Liver (tissue), 8 donors: ENCODE measurements at regions not wholly inside any gene's neighbourhood (a gene's known extent, or its start where the extent isn't known, plus 50 kb on each side); places are given as distances from the start of the nearest gene placed in this dataset.

Source experiments
- DNase-seq: peaks from one replicate; pipeline ENCODE4 v3.0.0-alpha.2; 2017; ENCODE audit warnings: low spot score
- H3K27ac ChIP-seq, 2 donors: one replicate each; pipeline ENCODE4 v1.7.0; 2013; ENCODE audit warnings: inconsistent platforms in 2 of 2, low read length in 2 of 2, control low read depth in 1 of 2, low read depth in 1 of 2, mild to moderate bottlenecking in 1 of 2
- H3K27me3 ChIP-seq, 4 donors: one replicate each; pipeline versions ENCODE4 v1.6.1 to v1.7.0; 2013; ENCODE audit warnings: low read length in 3 of 4, inconsistent platforms in 1 of 4, mild to moderate bottlenecking in 1 of 4, moderate library complexity in 1 of 4; ENCODE audit not compliant: control insufficient read depth in 4 of 4, insufficient read depth in 4 of 4
- H3K36me3 ChIP-seq, 4 donors: one replicate each; pipeline versions ENCODE4 v1.6.1 to v1.7.0; 2013; ENCODE audit warnings: low read length in 3 of 4, mild to moderate bottlenecking in 3 of 4, low read depth in 1 of 4, moderate library complexity in 1 of 4; ENCODE audit not compliant: control insufficient read depth in 4 of 4, insufficient read depth in 3 of 4
- H3K4me1 ChIP-seq, 4 donors: one replicate each; pipeline versions ENCODE4 v1.6.1 to v1.7.0; 2013; ENCODE audit warnings: low read length in 3 of 4, mild to moderate bottlenecking in 3 of 4, moderate library complexity in 1 of 4; ENCODE audit not compliant: control insufficient read depth in 4 of 4, insufficient read depth in 4 of 4
- H3K4me3 ChIP-seq, 3 donors: one replicate each; pipeline versions ENCODE4 v1.6.1 to v1.7.0; 2013; ENCODE audit warnings: low read length in 3 of 3, control low read depth in 1 of 3, low read depth in 1 of 3, mild to moderate bottlenecking in 1 of 3
- H3K9ac ChIP-seq, 2 donors: one replicate each; pipeline ENCODE4 v1.7.0; 2013; ENCODE audit warnings: low read length in 2 of 2, mild to moderate bottlenecking in 2 of 2, moderate library complexity in 2 of 2, control low read depth in 1 of 2, low read depth in 1 of 2
- H3K9me3 ChIP-seq, 4 donors: one replicate each; pipeline versions ENCODE4 v1.6.1 to v1.7.0; 2013; ENCODE audit warnings: low read length in 3 of 4; ENCODE audit not compliant: control insufficient read depth in 4 of 4
- EGR1 ChIP-seq, 2 donors: IDR thresholded peaks; 2 replicates each; pipeline ENCODE4 v1.6.1; 2016 to 2018; ENCODE audit warnings: antibody characterized with exemption in 2 of 2, low read depth in 2 of 2
- HNF4A ChIP-seq, 2 donors: conservative IDR thresholded peaks; 2 replicates each; pipeline ENCODE4 v1.6.1; 2016; ENCODE audit warnings: antibody characterized with exemption in 2 of 2, mild to moderate bottlenecking in 2 of 2
- JUND ChIP-seq, 2 donors: IDR thresholded peaks; 2 replicates each; pipeline ENCODE4 v1.6.1; 2016; ENCODE audit warnings: antibody characterized with exemption in 2 of 2
- RAD21 ChIP-seq, 2 donors: IDR thresholded peaks; 2 replicates each; pipeline ENCODE4 v1.6.1; 2016; ENCODE audit warnings: antibody characterized with exemption in 2 of 2, mild to moderate bottlenecking in 2 of 2
- RXRA ChIP-seq, 2 donors: IDR thresholded peaks; 2 replicates each; pipeline ENCODE4 v1.6.1; 2017 to 2018; ENCODE audit warnings: antibody characterized with exemption in 2 of 2, mild to moderate bottlenecking in 1 of 2
- SP1 ChIP-seq: IDR thresholded peaks from 2 replicates; pipeline ENCODE4 v1.6.1; 2018; ENCODE audit warnings: antibody characterized with exemption, mild to moderate bottlenecking
- YY1 ChIP-seq: IDR thresholded peaks from 2 replicates; pipeline ENCODE4 v1.6.1; 2016; ENCODE audit warnings: antibody characterized with exemption, mild to moderate bottlenecking
- WGBS: extraction: QIAGEN DNeasy Blood & Tissue Kit; methylation state at CpG from one replicate; pipeline ENCODE4 v1.1.7; 2013; 5-methylcytosine and 5-hydroxymethylcytosine counted together
- TF ChIP-seq, protein P1 (sequence below): fragments of 150-350 bp; IDR thresholded peaks from 2 replicates; pipeline ENCODE4 v1.5.1; 2017; ENCODE audit warnings: improper control_type of control experiment, low read depth, low read length; ENCODE audit not compliant: missing input control
- TF ChIP-seq, protein P2 (sequence below): IDR thresholded peaks from 2 replicates; pipeline ENCODE4 v1.6.1; 2016; ENCODE audit warnings: antibody characterized with exemption
- TF ChIP-seq, protein P3 (sequence below): IDR thresholded peaks from 2 replicates; pipeline ENCODE4 v1.6.1; 2016; ENCODE audit warnings: antibody characterized with exemption
- TF ChIP-seq, protein P4 (sequence below): IDR thresholded peaks from 2 replicates; pipeline ENCODE4 v1.6.1; 2016; ENCODE audit warnings: antibody characterized with exemption, mild to moderate bottlenecking
- donor health status: healthy.
- donor health status: healthy.
- donor health status: healthy.
- donor health status: healthy.
- donor health status: healthy.

DNA sequence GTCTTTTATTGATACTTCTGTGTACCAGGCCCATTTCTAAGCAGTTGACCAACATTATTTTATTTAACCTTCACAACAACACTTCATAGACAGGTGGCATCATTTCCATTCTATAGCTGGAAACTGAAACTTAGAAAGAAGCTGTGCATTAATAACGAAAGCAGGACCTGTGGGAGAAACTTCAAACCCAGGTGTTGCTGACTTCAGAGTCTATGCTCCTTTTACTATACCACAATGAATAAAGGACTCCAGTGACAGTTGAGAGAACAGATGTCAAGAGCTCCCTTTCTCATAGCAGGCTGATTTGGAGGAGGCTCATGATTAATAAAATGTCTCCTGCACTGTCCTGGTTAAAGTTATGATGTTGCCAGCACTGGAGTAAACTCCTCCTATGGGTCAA is 56.6 kb upstream of the POU3F2 start:
- no peaks in the 10 kb centered on the region for H3K36me3 ChIP-seq
- no peak overlapping the region for H3K27ac ChIP-seq
- H3K4me1 ChIP-seq = peaks cover 0 to 4% (median 0%) of the 10 kb centered on the region in 4 donors
- WGBS = 84% methylated on average over 1 of the region's 1 CpG
- TF ChIP-seq HNF4A (conservative IDR thresholded peaks at IDR 0.05) = no peak
- H3K4me3 ChIP-seq = no peak overlapping the region
- no peaks in the 10 kb centered on the region for H3K9me3 ChIP-seq
- no peak overlapping the region for H3K9ac ChIP-seq
- peaks cover 0 to 2% (median 0%) of the 10 kb centered on the region in 4 donors for H3K27me3 ChIP-seq
- DNase-seq = no peak

DNA sequence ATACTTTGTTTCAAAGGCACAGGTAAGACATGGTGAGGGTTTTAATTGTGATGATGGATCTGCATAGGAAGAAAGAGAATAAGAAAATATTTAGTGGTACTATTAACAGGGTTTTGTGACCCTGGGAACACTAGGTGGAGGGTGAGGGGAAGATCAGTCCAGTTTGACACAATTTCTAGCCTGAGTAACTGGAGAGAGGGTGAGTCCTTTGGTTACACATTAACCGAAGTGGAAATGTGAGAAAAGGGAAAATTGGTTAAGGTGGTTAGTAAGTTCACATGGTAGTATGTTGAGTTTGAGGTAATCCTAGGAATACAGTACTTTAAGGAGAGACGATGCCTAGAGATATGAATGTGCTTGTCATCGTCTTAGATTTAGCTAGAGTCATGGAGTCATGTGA is 54.8 kb upstream of the POU3F2 start:
- H3K27me3 ChIP-seq = peaks cover 0 to 2% (median 0%) of the 10 kb centered on the region in 4 donors
- H3K27ac ChIP-seq = no peak overlapping the region
- no peaks in the 10 kb centered on the region for H3K36me3 ChIP-seq
- TF ChIP-seq, protein P1, sequence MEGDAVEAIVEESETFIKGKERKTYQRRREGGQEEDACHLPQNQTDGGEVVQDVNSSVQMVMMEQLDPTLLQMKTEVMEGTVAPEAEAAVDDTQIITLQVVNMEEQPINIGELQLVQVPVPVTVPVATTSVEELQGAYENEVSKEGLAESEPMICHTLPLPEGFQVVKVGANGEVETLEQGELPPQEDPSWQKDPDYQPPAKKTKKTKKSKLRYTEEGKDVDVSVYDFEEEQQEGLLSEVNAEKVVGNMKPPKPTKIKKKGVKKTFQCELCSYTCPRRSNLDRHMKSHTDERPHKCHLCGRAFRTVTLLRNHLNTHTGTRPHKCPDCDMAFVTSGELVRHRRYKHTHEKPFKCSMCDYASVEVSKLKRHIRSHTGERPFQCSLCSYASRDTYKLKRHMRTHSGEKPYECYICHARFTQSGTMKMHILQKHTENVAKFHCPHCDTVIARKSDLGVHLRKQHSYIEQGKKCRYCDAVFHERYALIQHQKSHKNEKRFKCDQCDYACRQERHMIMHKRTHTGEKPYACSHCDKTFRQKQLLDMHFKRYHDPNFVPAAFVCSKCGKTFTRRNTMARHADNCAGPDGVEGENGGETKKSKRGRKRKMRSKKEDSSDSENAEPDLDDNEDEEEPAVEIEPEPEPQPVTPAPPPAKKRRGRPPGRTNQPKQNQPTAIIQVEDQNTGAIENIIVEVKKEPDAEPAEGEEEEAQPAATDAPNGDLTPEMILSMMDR = no peak
- TF ChIP-seq JUND (IDR thresholded peaks at IDR 0.05) (no peak), EGR1 (IDR thresholded peaks at IDR 0.05; ENCODE audit: low read depth in 2 of 2) (no peak), SP1 (no peak), YY1 (no peak)
- no peak for DNase-seq
- no peak overlapping the region for H3K4me3 ChIP-seq
- H3K4me1 ChIP-seq = peaks cover 0 to 4% (median 0%) of the 10 kb centered on the region in 4 donors
- no peaks in the 10 kb centered on the region for H3K9me3 ChIP-seq
- no peak overlapping the region for H3K9ac ChIP-seq
- 55% methylated on average over 3 of the region's 3 CpGs for WGBS

DNA sequence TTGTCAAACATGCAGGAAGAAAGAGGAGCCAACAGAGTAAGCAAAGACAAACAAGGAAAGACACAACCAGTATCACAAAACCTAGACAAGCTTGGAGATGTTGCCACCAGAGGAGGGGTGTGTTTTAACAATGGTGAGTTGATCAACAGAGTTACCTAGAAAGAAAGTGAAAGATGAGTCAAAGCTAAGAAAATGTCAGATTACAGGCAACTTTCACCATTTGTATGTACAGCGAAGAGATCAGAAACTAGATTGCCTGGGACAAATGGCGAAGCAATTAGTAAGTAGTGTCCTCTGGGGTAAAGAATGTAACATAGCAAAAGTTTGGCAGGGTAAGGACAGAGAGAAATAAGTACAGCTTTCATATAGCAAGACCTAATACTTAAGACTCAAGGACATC is 51.6 kb upstream of the POU3F2 start:
- Histone ChIP-seq H3K36me3 (no peaks in the 10 kb centered on the region), H3K9ac (no peak overlapping the region), H3K4me1 (peaks cover 0 to 4% (median 0%) of the 10 kb centered on the region in 4 donors), H3K9me3 (no peaks in the 10 kb centered on the region), H3K27ac (no peak overlapping the region), H3K27me3 (peaks cover 0 to 13% (median 5%) of the 10 kb centered on the region in 4 donors), H3K4me3 (no peak overlapping the region)
- no peak for DNase-seq
- 43% methylated on average over 2 of the region's 2 CpGs for WGBS
- TF ChIP-seq, protein P2, sequence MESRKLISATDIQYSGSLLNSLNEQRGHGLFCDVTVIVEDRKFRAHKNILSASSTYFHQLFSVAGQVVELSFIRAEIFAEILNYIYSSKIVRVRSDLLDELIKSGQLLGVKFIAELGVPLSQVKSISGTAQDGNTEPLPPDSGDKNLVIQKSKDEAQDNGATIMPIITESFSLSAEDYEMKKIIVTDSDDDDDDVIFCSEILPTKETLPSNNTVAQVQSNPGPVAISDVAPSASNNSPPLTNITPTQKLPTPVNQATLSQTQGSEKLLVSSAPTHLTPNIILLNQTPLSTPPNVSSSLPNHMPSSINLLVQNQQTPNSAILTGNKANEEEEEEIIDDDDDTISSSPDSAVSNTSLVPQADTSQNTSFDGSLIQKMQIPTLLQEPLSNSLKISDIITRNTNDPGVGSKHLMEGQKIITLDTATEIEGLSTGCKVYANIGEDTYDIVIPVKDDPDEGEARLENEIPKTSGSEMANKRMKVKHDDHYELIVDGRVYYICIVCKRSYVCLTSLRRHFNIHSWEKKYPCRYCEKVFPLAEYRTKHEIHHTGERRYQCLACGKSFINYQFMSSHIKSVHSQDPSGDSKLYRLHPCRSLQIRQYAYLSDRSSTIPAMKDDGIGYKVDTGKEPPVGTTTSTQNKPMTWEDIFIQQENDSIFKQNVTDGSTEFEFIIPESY = no peak
- TF ChIP-seq, protein P3, sequence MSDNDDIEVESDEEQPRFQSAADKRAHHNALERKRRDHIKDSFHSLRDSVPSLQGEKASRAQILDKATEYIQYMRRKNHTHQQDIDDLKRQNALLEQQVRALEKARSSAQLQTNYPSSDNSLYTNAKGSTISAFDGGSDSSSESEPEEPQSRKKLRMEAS = no peak
- no peak for TF ChIP-seq EGR1 (IDR thresholded peaks at IDR 0.05; ENCODE audit: low read depth in 2 of 2)
- TF ChIP-seq, protein P4, sequence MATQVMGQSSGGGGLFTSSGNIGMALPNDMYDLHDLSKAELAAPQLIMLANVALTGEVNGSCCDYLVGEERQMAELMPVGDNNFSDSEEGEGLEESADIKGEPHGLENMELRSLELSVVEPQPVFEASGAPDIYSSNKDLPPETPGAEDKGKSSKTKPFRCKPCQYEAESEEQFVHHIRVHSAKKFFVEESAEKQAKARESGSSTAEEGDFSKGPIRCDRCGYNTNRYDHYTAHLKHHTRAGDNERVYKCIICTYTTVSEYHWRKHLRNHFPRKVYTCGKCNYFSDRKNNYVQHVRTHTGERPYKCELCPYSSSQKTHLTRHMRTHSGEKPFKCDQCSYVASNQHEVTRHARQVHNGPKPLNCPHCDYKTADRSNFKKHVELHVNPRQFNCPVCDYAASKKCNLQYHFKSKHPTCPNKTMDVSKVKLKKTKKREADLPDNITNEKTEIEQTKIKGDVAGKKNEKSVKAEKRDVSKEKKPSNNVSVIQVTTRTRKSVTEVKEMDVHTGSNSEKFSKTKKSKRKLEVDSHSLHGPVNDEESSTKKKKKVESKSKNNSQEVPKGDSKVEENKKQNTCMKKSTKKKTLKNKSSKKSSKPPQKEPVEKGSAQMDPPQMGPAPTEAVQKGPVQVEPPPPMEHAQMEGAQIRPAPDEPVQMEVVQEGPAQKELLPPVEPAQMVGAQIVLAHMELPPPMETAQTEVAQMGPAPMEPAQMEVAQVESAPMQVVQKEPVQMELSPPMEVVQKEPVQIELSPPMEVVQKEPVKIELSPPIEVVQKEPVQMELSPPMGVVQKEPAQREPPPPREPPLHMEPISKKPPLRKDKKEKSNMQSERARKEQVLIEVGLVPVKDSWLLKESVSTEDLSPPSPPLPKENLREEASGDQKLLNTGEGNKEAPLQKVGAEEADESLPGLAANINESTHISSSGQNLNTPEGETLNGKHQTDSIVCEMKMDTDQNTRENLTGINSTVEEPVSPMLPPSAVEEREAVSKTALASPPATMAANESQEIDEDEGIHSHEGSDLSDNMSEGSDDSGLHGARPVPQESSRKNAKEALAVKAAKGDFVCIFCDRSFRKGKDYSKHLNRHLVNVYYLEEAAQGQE = no peak
- TF ChIP-seq RAD21 (IDR thresholded peaks at IDR 0.05) = no peak
- no peak for TF ChIP-seq RXRA (IDR thresholded peaks at IDR 0.05)
